Occipital lobe (tissue), 1 donor: ENCODE measurements at regions not wholly inside any gene's neighbourhood (a gene's known extent, or its start where the extent isn't known, plus 50 kb on each side); places are given as distances from the start of the nearest gene placed in this dataset.

Experiments
- DNase-seq: peaks from one replicate; lab custom pipeline; 2025; lab: John Stamatoyannopoulos, UW

DNA sequence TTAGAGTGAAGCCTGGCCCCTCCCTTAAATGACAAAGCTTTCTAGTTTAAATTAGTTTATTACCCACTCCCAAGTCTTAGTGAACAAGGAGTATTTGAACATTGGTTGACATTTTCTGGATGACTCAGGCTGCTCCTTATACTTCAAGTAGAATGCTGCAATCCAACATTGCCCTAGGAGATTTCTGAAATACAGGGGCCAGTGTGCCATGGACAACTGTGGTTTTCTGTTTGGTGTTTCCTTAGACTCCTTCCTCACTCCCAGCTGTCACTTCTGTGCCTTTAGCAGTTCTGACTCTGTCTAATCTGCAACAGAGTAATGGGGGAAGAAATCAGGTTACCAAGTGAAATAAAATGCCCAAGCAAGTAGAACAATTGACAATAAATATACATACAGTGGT lies 116.1 kb upstream of the P2RY1 start:
- DNase-seq, result no peak

DNA sequence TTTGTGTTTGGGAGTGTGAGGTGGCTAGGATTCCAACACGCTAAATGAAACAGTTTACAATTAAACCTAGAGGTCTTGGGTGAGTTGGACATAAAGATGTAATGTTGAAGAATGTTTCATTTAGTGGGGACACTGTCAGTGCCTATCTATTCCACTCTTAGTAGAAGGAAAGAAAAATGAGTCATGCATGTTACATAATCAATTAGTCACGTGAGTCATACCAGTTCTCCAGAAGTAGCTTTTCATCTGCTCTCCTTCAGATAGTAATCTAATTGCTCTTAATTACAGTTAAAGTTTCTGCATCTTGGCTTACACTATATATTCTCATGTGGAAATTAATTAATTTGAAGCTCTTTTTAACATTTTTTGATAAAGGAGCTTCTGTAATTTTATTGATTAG lies 115.7 kb upstream of the P2RY1 start:
- DNase-seq, result no peak

DNA sequence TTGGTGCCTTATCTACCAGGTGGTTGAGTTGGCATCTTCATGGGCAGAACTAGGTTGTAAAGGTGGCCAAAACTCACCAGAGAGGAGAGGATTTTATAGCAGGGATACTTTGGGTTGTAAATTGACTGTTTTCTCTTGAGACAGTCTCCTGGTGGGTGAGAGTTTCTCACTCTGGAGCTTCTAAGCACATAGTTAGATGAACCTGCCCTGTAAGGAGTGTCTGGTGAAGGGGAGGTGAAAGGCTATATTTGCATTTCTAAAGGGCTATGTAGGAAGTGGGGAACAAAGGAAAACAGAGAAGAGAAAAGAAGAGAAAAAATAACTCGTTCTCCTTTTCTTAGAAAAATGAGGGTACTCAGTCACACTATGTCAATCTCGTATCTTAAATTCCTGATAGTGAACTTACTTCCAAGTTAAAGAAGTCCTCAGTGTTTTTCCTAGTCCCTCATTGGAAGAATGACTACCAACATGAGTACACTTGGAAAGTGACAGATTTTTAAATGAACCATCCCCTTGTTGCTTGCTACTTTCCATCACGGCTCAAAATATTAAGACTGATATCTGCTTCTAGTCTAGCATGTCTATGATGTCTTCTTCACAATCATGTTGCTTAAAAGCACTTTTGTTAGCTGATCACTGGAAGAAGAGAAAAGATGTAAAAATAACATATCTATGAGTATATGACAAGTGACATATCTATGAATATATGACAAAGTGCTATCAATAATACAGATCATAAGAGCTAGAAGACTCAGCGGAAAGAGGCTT lies 113.8 kb upstream of the P2RY1 start:
- DNase-seq, result no peak

DNA sequence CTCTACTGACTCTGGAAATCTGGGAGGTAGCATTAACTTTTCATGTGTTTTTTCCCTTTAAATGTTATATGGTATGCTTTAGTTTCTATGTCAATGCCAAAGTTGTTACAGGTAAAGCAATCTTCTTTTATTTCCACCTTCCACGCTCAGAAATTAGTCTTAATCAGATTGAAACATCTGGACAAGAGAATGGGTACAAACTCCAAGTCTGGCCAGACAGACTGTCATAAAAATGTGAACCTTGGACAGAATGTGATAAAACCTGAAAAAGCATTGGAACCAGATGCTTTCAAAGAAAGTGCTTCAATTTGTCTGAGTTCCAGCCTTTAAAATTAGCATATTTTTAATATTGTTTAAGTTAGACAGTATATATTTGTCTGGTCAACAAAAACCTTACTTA lies 110.7 kb upstream of the P2RY1 start:
- DNase-seq, result no peak

DNA sequence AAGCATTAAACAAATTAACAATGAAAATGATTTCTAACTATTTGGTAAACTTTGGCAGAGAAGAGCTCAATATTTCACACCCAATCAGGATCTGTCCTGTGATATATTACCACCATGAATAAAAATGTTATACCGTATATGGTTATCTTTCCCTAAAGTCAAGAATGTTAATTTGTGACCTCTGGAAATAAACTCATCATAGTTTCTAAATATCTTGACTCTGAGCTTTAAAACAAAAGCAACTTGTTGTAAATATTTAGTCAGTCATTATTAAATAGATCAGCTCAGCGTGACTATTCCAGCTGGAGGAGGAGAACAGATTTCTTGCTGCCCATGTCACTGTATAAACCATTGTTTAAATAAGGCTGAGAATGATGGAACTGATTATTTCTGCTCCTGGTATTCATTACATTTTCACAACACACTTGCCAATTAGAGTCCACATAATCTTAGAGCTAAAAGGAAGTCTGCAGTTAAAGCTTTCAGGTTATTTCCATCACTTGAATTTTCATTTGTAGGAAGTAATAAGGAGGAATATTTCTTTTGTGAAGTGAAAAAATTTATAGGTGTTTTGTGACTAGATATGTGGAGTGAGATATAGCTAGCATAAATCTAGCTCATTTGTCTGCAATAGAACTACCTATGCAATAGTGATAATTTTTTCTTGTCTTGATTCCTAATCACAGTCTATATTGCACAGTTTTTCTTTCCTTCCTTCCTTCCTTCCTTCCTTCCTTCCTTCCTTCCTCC lies 106.5 kb upstream of the P2RY1 start:
- no peak for DNase-seq

DNA sequence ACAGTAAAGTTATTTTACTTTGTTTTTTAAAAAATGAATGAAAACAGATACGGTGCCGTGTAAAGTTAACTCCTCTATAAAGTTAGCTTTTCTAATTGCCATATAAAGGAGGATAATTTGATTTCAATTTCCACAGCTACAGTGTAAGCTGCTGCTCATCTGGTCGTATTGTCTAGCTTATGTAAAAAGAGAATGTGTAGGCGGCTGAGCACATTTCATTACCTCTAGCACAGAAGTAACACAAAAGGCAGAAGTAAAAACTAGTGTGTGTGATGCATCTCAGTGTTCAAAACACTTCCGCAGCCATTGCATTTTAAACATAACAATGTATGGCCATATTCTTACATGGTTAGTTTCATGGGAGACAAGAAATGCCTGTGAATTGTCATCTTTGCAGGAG lies 105.0 kb upstream of the P2RY1 start:
- DNase-seq, result no peak

DNA sequence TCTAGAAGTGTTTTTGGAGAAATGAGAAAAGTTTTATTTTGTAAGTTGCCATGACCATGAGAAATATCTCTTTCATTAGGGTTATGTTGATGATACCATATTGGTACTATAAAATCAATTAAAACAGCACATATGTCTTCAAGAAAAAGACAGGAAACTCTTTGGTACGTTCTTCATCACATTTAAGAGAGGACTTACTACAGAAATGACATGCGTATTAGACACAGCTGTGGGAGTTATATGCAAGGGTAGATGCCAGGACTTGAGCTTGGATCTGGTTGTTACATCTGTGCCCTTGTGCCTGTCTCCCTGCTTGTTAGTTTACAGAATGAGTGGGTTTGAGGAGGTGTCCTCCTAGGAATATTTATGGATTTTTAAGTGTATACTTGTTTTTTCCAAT lies 103.4 kb upstream of the P2RY1 start:
- no peak for DNase-seq

DNA sequence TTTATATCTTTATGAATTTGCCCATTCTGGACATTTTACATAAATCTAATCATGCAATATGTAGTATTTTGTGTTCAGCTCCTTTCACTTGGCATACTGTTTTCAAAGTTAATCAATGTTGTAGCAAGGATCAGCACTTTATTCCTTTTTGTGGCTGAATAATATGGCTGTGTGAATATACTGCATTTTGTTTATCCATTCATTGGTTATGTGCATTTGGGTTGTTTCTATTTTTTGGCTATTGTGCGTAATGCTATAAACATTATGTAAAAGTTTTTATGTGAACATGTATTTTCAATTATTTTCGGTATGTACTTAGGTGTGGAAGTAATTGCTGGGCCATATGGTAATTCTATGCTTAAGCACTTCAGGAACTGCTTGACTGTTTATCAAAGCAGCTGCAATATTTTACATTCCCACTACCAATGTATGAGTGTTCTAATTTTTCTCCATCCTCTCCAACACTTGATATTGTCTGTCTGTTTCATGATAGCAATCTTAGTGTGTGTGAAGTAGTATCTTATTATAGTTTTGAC lies 101.3 kb upstream of the P2RY1 start:
- no peak for DNase-seq

DNA sequence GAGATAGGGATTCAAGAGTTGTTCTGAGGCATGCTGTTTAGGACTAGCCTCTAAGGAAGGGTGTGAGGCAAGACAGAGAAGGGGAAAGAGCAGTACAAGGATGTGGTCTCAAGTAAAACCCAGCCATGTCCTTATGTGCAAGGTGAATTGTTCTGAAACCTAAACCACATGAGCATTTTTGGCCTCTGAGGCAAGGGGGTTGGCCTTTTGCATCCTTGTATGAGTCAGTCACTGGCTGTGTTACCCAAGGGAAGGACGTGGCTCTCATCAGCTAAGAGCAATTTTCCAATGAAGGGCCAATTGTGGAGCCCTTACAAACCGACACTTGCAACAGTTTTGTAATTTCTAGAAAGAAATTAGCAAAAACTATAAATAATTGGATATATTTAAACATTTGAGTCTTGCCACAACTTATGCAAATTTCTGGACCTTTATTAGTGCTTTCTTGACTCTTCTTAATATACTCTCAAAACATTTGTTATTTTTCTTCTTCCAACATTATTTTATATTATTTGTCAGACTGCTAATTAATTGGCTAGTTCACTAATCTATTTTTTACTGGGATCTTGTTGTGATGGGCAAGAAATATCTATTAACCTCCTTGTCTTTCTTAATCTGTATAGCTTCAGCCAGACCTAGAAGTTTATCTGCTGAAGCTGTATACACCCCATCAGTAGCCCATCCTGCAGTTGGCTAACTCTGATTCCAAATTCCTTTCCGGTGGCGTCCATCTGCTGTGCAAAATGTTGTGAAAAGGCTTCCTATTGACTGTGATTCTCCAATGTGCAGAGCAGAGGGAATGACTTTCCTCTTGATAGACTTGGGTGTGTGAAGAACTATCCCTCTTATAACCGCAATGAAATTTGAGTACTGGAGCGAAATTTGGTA lies 97.7 kb upstream of the P2RY1 start:
- DNase-seq, result no peak

DNA sequence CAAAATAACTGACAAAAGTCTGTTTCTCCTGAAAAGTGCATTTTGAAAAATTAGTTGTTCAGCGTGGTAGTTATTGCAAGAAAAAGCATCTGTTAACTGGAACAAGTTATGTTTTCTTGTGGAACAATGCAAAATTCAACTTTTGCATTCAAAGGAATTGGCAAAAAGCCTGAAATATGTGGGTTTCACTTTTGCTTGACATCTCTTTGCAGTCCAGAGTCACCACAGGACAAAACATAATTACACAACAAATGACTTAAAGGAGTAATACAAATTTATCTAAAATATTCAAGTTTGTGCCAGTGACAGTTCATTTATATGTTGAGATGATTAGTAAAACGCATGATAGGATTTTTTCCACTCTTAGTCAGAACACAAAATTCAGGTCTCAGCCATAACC lies 96.3 kb upstream of the P2RY1 start:
- DNase-seq, result no peak

DNA sequence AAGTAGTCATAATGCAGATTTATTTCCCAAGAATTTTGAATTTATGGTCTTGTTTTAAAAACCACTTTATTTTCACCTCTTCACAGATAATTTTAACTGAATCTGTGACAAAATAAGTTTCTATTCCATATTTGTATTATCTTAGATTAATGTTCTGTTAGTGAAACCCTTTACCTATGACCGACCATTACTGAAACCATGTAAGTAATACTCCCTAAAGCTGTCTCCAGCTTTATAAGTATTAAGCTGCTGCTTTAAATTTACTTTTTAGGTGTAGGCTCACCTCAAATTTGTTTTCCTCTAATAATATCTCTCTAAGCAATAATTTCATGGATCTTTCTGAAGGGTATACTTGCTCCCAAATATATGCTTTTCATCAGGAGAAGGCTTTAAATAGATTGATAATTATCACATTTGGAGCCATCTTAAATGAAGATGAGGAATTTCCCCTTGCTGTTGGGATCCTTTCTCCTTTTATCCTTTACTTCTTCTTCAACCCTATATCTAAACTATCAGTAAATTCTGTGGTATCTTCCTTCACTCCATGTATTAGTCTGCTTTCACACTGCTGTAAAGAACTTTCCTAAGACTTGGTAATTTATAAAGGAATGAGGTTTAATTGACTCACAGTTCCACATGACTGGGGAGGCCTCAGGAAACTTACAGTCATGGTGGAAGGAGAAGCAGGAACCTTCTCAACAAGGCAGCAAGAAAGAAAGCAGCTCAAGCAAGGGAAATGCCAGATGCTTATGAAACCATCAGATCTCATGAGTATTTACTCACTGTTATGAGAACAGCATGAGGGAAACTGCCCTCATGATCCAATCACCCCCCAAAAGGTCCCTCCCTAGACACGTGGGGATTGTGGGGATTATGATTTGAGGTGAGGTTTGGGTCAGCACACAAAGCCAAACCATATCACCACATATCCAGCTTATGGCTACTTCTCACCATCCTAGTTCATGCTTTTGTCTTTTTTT lies 92.3 kb upstream of the P2RY1 start:
- DNase-seq, result no peak

DNA sequence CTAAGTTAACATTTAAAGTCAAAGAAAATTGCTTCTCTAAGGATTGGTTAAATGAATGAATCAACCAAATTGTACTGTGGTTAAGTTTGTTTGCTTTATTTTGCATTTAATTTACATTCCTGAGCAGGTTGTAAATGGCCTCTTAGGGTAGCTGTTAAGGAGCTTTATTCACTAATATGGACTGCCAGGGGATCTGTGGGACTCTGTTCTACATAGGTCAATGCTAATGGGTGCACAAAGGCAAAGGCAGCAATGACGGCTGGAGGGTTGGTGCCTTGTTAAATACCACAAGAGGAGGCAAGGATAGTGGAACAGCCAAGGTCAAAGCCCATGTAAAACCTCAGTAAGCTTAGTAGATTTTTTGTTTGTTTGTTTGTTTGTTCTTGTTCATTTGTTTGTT lies 89.3 kb upstream of the P2RY1 start:
- DNase-seq, result no peak

DNA sequence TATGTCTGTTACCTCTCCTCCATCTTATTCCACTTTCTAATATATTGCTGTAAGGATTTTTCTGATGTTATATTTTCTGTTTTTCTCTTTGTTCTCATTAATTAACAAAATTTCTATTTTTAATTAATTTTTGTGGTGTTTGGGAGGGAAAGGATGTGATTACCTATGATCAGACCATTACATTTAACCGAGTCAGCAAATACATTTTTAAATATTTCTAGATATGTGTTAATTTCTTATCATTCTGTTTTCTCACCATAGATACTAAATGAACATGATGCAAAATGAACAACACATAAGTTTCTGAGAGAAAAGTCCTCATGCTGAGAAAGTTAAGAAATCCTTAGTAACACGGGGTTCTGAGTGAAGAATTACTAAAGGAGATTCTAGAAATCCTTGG lies 80.6 kb upstream of the P2RY1 start:
- DNase-seq, result no peak

DNA sequence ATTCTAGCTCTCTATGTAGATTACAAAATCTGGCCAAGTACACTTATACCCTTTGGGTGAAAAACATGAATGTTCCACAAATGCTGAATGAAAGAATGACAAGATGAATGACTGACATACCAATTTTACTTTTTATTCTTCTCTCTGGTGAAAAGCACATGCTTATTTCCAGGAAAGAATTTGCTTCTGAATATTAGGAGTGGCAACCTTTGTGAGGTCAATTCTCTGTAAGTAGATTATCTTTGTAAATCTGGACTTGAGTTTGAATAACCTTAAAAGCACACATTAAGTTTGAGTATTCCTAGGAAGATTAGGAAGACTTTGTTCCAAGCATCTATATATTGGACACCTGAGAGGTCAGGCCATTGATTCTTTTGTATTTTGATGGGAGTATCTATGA lies 78.1 kb upstream of the P2RY1 start:
- no peak for DNase-seq

DNA sequence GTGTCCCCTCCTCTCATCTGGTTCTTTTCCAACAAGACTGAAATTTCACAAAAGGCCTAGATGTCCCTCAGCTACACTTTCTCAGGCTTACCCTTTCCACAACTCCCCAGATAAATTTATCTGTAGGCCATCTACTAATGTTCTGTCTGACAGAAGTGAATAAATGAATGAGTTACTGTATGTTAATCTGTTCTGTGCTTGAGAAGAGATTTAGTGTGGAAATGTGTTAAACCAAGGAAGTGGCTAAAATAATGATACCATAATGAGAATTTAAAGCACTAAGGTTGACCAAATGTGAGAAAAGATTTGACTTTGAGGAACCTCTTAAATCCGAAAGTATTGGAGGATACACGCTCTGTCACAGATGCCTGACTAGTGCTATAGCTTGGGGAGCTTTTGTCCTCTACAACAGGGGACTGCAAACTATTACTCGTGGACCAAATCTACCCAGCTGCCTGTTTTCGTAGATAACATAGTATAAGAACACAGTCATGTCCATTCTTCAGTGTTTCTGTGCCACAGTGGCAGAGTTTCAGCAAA lies 74.8 kb upstream of the P2RY1 start:
- DNase-seq, result no peak

DNA sequence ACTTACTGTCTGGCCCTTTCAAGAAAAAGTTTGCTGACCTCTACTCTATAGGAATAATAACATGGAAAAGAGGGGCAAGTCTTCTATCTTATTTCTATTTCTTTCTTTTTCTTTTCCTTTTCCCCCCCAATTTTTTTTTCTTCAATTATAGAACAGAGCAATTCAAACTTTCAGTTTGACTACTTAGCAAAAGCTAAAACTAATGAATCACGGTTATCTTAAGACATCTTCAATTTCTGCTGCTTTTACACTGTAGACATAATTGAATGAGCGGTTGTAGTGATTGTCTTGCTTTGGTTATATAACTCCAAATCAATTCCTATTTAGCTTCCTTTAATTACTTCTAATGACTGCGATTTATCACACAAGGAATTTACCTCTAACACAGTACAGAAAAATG lies 74.3 kb upstream of the P2RY1 start:
- DNase-seq, result no peak

DNA sequence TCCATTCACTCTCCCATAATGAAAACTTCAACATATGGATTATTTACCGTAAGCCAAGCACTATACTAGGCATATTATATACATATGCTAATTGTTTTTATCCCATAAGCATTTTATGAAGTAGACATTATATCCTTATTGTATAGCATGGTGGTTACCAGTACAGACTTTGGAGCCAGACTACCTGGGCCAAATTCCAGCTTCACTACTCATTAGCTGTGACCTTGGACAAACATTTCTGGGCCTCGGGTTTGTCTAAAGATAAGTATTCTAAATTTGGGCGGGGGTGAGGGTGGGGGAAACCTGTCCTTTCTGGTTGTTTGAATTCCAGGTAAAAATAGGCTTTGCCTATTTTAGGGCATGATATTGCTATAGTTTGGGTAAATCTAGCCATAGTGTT lies 66.5 kb upstream of the P2RY1 start:
- DNase-seq, result no peak

DNA sequence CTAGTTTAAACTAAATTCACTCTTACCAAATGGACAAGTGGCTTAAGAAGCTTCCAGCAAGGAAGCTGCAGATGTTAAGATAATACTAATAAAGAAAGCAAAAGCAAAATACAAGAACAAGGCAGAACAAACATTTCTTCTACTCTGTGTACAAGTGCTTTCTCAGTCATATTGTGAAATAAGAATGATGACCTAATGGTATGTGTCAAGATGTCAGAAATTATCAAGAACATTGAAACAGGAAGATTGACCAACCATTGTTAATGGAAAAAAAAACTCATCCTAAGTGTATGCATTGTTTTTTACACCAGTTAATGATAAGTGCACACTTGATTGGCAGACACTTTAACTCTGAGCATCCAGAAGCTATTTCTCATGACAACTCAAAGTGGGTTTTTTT lies 65.4 kb upstream of the P2RY1 start:
- DNase-seq, result no peak

DNA sequence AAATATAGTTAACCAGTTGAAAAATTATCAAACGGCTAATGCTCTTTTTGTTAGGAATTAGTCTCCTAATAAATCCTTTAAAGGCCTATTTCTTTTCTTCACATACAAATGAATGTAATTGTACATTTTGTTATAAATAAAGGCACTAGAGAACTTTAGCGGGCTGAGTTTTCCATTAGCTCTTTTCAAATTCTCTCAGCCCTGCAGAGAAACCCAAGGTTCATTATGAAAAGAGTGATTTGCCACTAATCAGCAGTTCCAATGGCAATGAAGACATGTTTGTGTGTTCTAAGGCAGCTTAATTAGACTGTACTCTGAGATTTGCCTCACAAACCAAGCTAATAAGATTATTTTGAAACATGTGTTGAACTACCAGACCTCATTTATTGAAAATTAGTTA lies 64.6 kb upstream of the P2RY1 start:
- DNase-seq, result no peak

DNA sequence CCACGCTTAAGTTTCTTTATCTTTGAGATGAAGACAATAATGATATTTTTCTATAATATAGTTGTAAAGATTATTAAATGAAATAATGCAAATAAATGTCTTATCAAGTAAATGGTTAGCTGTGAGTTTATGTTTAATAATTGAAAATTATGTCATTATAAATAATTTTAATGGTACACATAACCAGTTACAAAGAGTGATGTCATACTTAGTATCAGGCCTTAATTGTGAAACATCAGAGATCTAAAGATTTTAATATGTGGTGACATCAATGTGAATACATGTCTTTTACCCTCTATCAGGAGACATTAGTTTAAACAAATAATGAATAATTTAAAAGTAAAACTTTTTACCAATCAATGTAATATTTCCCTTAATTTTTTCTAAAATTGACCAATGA lies 63.8 kb upstream of the P2RY1 start:
- DNase-seq, result no peak
